Astrocyte (in vitro differentiated cells and primary cell): ENCODE measurements at regions not wholly inside any gene's neighbourhood (a gene's known extent, or its start where the extent isn't known, plus 50 kb on each side); places are given as distances from the start of the nearest gene placed in this dataset.

Source experiments
- DNase-seq: peaks from one replicate; pipeline ENCODE4 v3.0.0-alpha.2; 2010; ENCODE audit warnings: low read depth
- FAIRE-seq: peaks from 2 replicates; lab custom pipeline; 2011; peaks lifted over from hg19 to GRCh38; lab: Jason Lieb, UNC
- H2AFZ ChIP-seq: 2 replicates; pipeline ENCODE4 v1.6.0; 2012; ENCODE audit warnings: low read depth, low read length, inconsistent platforms
- H3K27ac ChIP-seq: 2 replicates; pipeline ENCODE4 v1.5.1; 2011; ENCODE audit warnings: low read depth, low read length, inconsistent platforms
- H3K27me3 ChIP-seq: 2 replicates; pipeline ENCODE4 v1.6.0; 2011; ENCODE audit warnings: low read length, inconsistent platforms; ENCODE audit not compliant: insufficient read depth
- H3K36me3 ChIP-seq: 2 replicates; pipeline ENCODE4 v1.5.1; 2011; ENCODE audit warnings: low read length, inconsistent platforms; ENCODE audit not compliant: insufficient read depth
- H3K4me1 ChIP-seq: 2 replicates; pipeline ENCODE4 v1.5.1; 2011; ENCODE audit warnings: low read length, inconsistent platforms; ENCODE audit not compliant: insufficient read depth
- H3K4me2 ChIP-seq: 2 replicates; pipeline ENCODE4 v1.6.0; 2012; ENCODE audit warnings: low read length, inconsistent platforms
- H3K4me3 ChIP-seq: 2 replicates; pipeline ENCODE4 v1.5.1; 2011; ENCODE audit warnings: low read depth, mild to moderate bottlenecking, low read length, inconsistent platforms; ENCODE audit not compliant: insufficient read depth
- H3K79me2 ChIP-seq: 2 replicates; pipeline ENCODE4 v1.6.0; 2012; ENCODE audit warnings: mild to moderate bottlenecking, low read length, inconsistent platforms; ENCODE audit not compliant: insufficient read depth
- H3K9ac ChIP-seq: 2 replicates; pipeline ENCODE4 v1.6.0; 2012; ENCODE audit warnings: mild to moderate bottlenecking, low read length, inconsistent platforms
- H3K9me3 ChIP-seq: 2 replicates; pipeline ENCODE4 v1.5.1; 2012; ENCODE audit warnings: low read depth, mild to moderate bottlenecking, low read length, inconsistent platforms; ENCODE audit not compliant: insufficient read depth
- H4K20me1 ChIP-seq: 2 replicates; pipeline ENCODE4 v1.6.0; 2012; ENCODE audit warnings: low read length, inconsistent platforms; ENCODE audit not compliant: insufficient read depth
- H3K27ac Mint-ChIP-seq: one replicate; pipeline ENCODE4 v1.8.0; 2021; ENCODE audit warnings: mild to moderate bottlenecking, mixed read lengths; ENCODE audit not compliant: unreplicated experiment
- H3K27me3 Mint-ChIP-seq: one replicate; pipeline ENCODE4 v1.8.0; 2021; ENCODE audit warnings: low read depth, mixed read lengths; ENCODE audit not compliant: unreplicated experiment
- H3K36me3 Mint-ChIP-seq: one replicate; pipeline ENCODE4 v1.8.0; 2021; ENCODE audit warnings: low read depth, mixed read lengths; ENCODE audit not compliant: unreplicated experiment
- H3K4me1 Mint-ChIP-seq: one replicate; pipeline ENCODE4 v1.8.0; 2021; ENCODE audit warnings: low read depth, mixed read lengths; ENCODE audit not compliant: unreplicated experiment
- H3K4me3 Mint-ChIP-seq: one replicate; pipeline ENCODE4 v1.8.0; 2021; ENCODE audit warnings: mild to moderate bottlenecking, moderate library complexity, mixed read lengths; ENCODE audit not compliant: unreplicated experiment
- H3K9me3 Mint-ChIP-seq: one replicate; pipeline ENCODE4 v1.8.0; 2021; ENCODE audit warnings: mild to moderate bottlenecking, mixed read lengths; ENCODE audit not compliant: unreplicated experiment
- EZH2 ChIP-seq: IDR thresholded peaks from 2 replicates; pipeline ENCODE4 v1.6.1; 2012; ENCODE audit warnings: mild to moderate bottlenecking, low read length, inconsistent platforms; ENCODE audit not compliant: insufficient read depth
- TF ChIP-seq, protein P1 (sequence below): IDR thresholded peaks from 2 replicates; pipeline ENCODE4 v1.5.1; 2011; ENCODE audit warnings: low read depth, mild to moderate bottlenecking, inconsistent platforms, low read length, moderate library complexity; ENCODE audit not compliant: insufficient read depth

DNA sequence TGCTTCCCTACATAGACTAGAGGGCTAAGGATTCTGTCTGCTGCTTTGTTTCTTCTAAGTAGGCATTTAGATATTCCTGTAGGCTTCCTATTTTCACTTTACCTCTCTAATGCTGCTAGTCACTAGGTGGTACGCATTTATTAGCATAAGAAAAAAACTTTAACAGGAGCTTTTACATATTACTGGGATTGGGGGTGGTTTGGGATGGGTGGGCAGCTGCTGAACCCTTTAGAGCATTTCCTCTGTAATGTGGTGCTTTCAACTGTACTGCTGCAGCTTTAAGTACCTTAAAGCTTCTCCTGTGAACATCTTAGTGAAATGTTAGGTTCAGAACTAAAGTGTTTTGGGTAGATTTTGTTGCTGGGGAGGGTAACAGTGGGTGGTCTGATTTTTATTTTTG lies 92.6 kb downstream of the ZNF486 start:
- Histone ChIP-seq H3K27ac (no peak overlapping the region), H3K4me1 (no peaks in the 10 kb centered on the region), H3K9me3 (peaks cover 3% of the 10 kb centered on the region), H3K4me2 (no peak overlapping the region), H4K20me1 (no peaks in the 10 kb centered on the region), H3K36me3 (no peaks in the 10 kb centered on the region), H3K79me2 (no peaks in the 10 kb centered on the region), H3K9ac (no peak overlapping the region), H3K27me3 (no peaks in the 10 kb centered on the region), H2AFZ (no peak overlapping the region), H3K4me3 (no peak overlapping the region)
- Mint-ChIP-seq H3K36me3 (no peaks in the 10 kb centered on the region), H3K27me3 (peaks cover 5% of the 10 kb centered on the region), H3K27ac (no peak overlapping the region), H3K4me1 (no peaks in the 10 kb centered on the region), H3K4me3 (no peak overlapping the region), H3K9me3 (peaks cover 3% of the 10 kb centered on the region)
- no peak for TF ChIP-seq EZH2
- TF ChIP-seq, protein P1, sequence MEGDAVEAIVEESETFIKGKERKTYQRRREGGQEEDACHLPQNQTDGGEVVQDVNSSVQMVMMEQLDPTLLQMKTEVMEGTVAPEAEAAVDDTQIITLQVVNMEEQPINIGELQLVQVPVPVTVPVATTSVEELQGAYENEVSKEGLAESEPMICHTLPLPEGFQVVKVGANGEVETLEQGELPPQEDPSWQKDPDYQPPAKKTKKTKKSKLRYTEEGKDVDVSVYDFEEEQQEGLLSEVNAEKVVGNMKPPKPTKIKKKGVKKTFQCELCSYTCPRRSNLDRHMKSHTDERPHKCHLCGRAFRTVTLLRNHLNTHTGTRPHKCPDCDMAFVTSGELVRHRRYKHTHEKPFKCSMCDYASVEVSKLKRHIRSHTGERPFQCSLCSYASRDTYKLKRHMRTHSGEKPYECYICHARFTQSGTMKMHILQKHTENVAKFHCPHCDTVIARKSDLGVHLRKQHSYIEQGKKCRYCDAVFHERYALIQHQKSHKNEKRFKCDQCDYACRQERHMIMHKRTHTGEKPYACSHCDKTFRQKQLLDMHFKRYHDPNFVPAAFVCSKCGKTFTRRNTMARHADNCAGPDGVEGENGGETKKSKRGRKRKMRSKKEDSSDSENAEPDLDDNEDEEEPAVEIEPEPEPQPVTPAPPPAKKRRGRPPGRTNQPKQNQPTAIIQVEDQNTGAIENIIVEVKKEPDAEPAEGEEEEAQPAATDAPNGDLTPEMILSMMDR: no peak
- FAIRE-seq: peak; percentile 5
- no peak for DNase-seq

DNA sequence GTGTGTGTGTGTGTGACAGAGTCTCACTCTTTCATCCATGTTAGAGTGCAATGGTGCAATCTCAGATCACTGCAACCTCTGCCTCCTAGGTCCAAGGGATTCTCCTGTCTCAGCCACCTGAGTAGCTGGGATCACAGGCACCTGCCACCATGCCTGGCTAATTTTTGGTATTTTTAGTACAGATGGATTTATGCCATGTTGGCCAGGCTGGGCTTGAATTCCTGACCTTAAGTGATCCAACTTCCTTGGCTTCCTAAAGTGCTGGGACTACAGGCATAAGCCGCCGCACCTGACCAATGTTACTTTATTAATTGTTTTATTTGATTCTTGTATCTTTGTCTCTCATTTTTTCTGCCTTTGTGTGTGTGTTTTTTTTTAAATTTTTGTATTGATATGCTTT lies 89.6 kb downstream of the ZNF486 start:
- Histone ChIP-seq H4K20me1 (no peaks in the 10 kb centered on the region), H3K9ac (no peak overlapping the region), H3K4me1 (no peaks in the 10 kb centered on the region), H3K27ac (no peak overlapping the region), H3K4me2 (no peak overlapping the region), H3K4me3 (no peak overlapping the region), H3K36me3 (no peaks in the 10 kb centered on the region), H3K27me3 (no peaks in the 10 kb centered on the region), H3K79me2 (no peaks in the 10 kb centered on the region), H3K9me3 (no peaks in the 10 kb centered on the region), H2AFZ (no peak overlapping the region)
- no peak overlapping the region for H3K4me3 Mint-ChIP-seq
- peaks cover 3% of the 10 kb centered on the region for H3K9me3 Mint-ChIP-seq
- no peak for DNase-seq
- H3K27me3 Mint-ChIP-seq: peaks cover 5% of the 10 kb centered on the region
- FAIRE-seq: no peak
- no peaks in the 10 kb centered on the region for H3K36me3 Mint-ChIP-seq
- no peak for TF ChIP-seq EZH2
- TF ChIP-seq, protein P1: no peak
- H3K4me1 Mint-ChIP-seq: no peaks in the 10 kb centered on the region
- H3K27ac Mint-ChIP-seq: no peak overlapping the region

DNA sequence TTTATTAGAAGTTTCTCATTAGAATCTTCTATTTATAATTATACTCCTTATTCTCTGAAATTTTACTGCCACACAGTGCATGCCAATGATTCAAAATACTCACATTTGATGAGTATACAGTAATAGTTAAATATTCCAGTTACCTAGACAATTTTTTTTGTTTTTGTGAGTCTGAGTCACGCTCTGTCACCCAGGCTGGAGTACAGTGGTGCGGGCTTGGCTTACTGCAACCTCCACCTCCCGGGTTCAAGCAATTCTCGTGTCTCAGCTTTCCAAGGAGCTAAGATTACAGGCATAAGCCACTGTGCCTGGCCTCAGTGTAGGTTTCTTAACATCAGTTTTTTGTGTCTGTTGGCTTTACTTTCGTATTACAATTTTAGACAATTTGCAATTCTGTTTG lies 87.1 kb downstream of the ZNF486 start:
- no peaks in the 10 kb centered on the region for H3K4me1 Mint-ChIP-seq
- H3K9me3 Mint-ChIP-seq: no peaks in the 10 kb centered on the region
- no peak overlapping the region for H3K4me3 ChIP-seq
- H3K4me1 ChIP-seq: no peaks in the 10 kb centered on the region
- no peaks in the 10 kb centered on the region for H3K9me3 ChIP-seq
- H3K4me2 ChIP-seq: no peak overlapping the region
- TF ChIP-seq, protein P1: no peak
- no peak overlapping the region for H2AFZ ChIP-seq
- H4K20me1 ChIP-seq: no peaks in the 10 kb centered on the region
- H3K27ac Mint-ChIP-seq: no peak overlapping the region
- DNase-seq (no peak), FAIRE-seq (no peak)
- peaks cover 2% of the 10 kb centered on the region for H3K27me3 Mint-ChIP-seq
- no peaks in the 10 kb centered on the region for H3K36me3 ChIP-seq
- no peak overlapping the region for H3K9ac ChIP-seq
- no peak overlapping the region for H3K4me3 Mint-ChIP-seq
- H3K27me3 ChIP-seq: no peaks in the 10 kb centered on the region
- no peaks in the 10 kb centered on the region for H3K36me3 Mint-ChIP-seq
- H3K79me2 ChIP-seq: no peaks in the 10 kb centered on the region
- H3K27ac ChIP-seq: no peak overlapping the region
